ENCODE measurements at regions not wholly inside any gene's neighbourhood (a gene's known extent, or its start where the extent isn't known, plus 50 kb on each side); places are given as distances from the start of the nearest gene placed in this dataset.

GRCh38 chr21:29228306-29228705 is 70.4 kb upstream of the BACH1 start:
- Mint-ChIP-seq H3K4me1 (ENCODE audit: low read depth) (peaks cover 18% of the 10 kb centered on the region), H3K27ac (no peak overlapping the region), H3K4me3 (peak overlapping the region; percentile 25), H3K36me3 (ENCODE audit: low read depth) (no peaks in the 10 kb centered on the region), H3K9me3 (no peaks in the 10 kb centered on the region), H3K27me3 (ENCODE audit: low read depth) (peaks cover 36% of the 10 kb centered on the region)
- DNase-seq (ENCODE audit: low spot score), result no peak

GRCh38 chr21:29230551-29231261 is 68.0 kb upstream of the BACH1 start:
- peaks cover 21% of the 10 kb centered on the region for H3K4me1 Mint-ChIP-seq (ENCODE audit: low read depth)
- H3K36me3 Mint-ChIP-seq (ENCODE audit: low read depth), result no peaks in the 10 kb centered on the region
- no peak overlapping the region for H3K4me3 Mint-ChIP-seq
- DNase-seq (ENCODE audit: low spot score), result no peak
- H3K27me3 Mint-ChIP-seq (ENCODE audit: low read depth), result peaks cover 34% of the 10 kb centered on the region
- H3K9me3 Mint-ChIP-seq, result no peaks in the 10 kb centered on the region
- no peak overlapping the region for H3K27ac Mint-ChIP-seq

GRCh38 chr21:29231756-29232529 is 66.8 kb upstream of the BACH1 start:
- no peak overlapping the region for H3K27ac Mint-ChIP-seq
- no peak for DNase-seq (ENCODE audit: low spot score)
- H3K9me3 Mint-ChIP-seq, result no peaks in the 10 kb centered on the region
- H3K4me3 Mint-ChIP-seq, result no peak overlapping the region
- peaks cover 24% of the 10 kb centered on the region for H3K4me1 Mint-ChIP-seq (ENCODE audit: low read depth)
- H3K27me3 Mint-ChIP-seq (ENCODE audit: low read depth), result peaks cover 28% of the 10 kb centered on the region
- H3K36me3 Mint-ChIP-seq (ENCODE audit: low read depth), result no peaks in the 10 kb centered on the region

GRCh38 chr21:29232530-29233255 is 66.0 kb upstream of the BACH1 start:
- no peaks in the 10 kb centered on the region for H3K36me3 Mint-ChIP-seq (ENCODE audit: low read depth)
- no peak for DNase-seq (ENCODE audit: low spot score)
- no peaks in the 10 kb centered on the region for H3K9me3 Mint-ChIP-seq
- H3K27me3 Mint-ChIP-seq (ENCODE audit: low read depth), result peaks cover 25% of the 10 kb centered on the region
- no peak overlapping the region for H3K4me3 Mint-ChIP-seq
- H3K4me1 Mint-ChIP-seq (ENCODE audit: low read depth), result peaks cover 24% of the 10 kb centered on the region
- H3K27ac Mint-ChIP-seq, result no peak overlapping the region

- H3K36me3 Mint-ChIP-seq (ENCODE audit: low read depth), result no peaks in the 10 kb centered on the region
- H3K9me3 Mint-ChIP-seq, result no peaks in the 10 kb centered on the region
- H3K4me1 Mint-ChIP-seq (ENCODE audit: low read depth), result peaks cover 21% of the 10 kb centered on the region
- DNase-seq (ENCODE audit: low spot score), result no peak
- H3K27me3 Mint-ChIP-seq (ENCODE audit: low read depth), result peaks cover 23% of the 10 kb centered on the region
- no peak overlapping the region for H3K27ac Mint-ChIP-seq
- H3K4me3 Mint-ChIP-seq, result no peak overlapping the region
Observed at GRCh38 chr21:29233256-29233546, 65.5 kb upstream of the BACH1 start.

- DNase-seq (ENCODE audit: low spot score), result peak; percentile 20
- Mint-ChIP-seq H3K27me3 (ENCODE audit: low read depth) (peaks cover 21% of the 10 kb centered on the region), H3K4me1 (ENCODE audit: low read depth) (peaks cover 17% of the 10 kb centered on the region)
Observed at GRCh38 chr21:29233611-29234540, 64.8 kb upstream of the BACH1 start.

GRCh38 chr21:29235714-29236197 is 63.0 kb upstream of the BACH1 start:
- Mint-ChIP-seq H3K27ac (no peak overlapping the region), H3K4me1 (ENCODE audit: low read depth) (peaks cover 17% of the 10 kb centered on the region), H3K36me3 (ENCODE audit: low read depth) (no peaks in the 10 kb centered on the region), H3K4me3 (no peak overlapping the region), H3K9me3 (no peaks in the 10 kb centered on the region), H3K27me3 (ENCODE audit: low read depth) (peaks cover 22% of the 10 kb centered on the region)
- no peak for DNase-seq (ENCODE audit: low spot score)

More at GRCh38 chr21:29233611-29234540, 64.8 kb upstream of the BACH1 start:
- no peak overlapping the region for H3K4me3 Mint-ChIP-seq
- H3K9me3 Mint-ChIP-seq, result no peaks in the 10 kb centered on the region
- no peak overlapping the region for H3K27ac Mint-ChIP-seq
- no peaks in the 10 kb centered on the region for H3K36me3 Mint-ChIP-seq (ENCODE audit: low read depth)

GRCh38 chr21:29236201-29236600 is 62.5 kb upstream of the BACH1 start:
- Mint-ChIP-seq H3K4me1 (ENCODE audit: low read depth) (peaks cover 14% of the 10 kb centered on the region), H3K4me3 (no peak overlapping the region), H3K9me3 (no peaks in the 10 kb centered on the region), H3K27me3 (ENCODE audit: low read depth) (peaks cover 18% of the 10 kb centered on the region), H3K36me3 (ENCODE audit: low read depth) (no peaks in the 10 kb centered on the region), H3K27ac (no peak overlapping the region)
- DNase-seq (ENCODE audit: low spot score), result no peak

- Mint-ChIP-seq H3K4me1 (ENCODE audit: low read depth) (peaks cover 11% of the 10 kb centered on the region), H3K27ac (no peak overlapping the region)
- no peak for DNase-seq (ENCODE audit: low spot score)
Observed at GRCh38 chr21:29237110-29238052, 61.3 kb upstream of the BACH1 start.

GRCh38 chr21:29238053-29238966 is 60.4 kb upstream of the BACH1 start:
- Mint-ChIP-seq H3K9me3 (no peaks in the 10 kb centered on the region), H3K27me3 (ENCODE audit: low read depth) (peaks cover 11% of the 10 kb centered on the region), H3K4me1 (ENCODE audit: low read depth) (peaks cover 7% of the 10 kb centered on the region), H3K4me3 (no peak overlapping the region), H3K27ac (no peak overlapping the region), H3K36me3 (ENCODE audit: low read depth) (no peaks in the 10 kb centered on the region)
- DNase-seq (ENCODE audit: low spot score), result no peak

More at GRCh38 chr21:29237110-29238052, 61.3 kb upstream of the BACH1 start:
- H3K4me3 Mint-ChIP-seq, result no peak overlapping the region
- H3K27me3 Mint-ChIP-seq (ENCODE audit: low read depth), result peaks cover 16% of the 10 kb centered on the region
- no peaks in the 10 kb centered on the region for H3K9me3 Mint-ChIP-seq
- no peaks in the 10 kb centered on the region for H3K36me3 Mint-ChIP-seq (ENCODE audit: low read depth)

GRCh38 chr21:29238967-29239290 is 59.8 kb upstream of the BACH1 start:
- DNase-seq (ENCODE audit: low spot score), result no peak
- Mint-ChIP-seq H3K36me3 (ENCODE audit: low read depth) (no peaks in the 10 kb centered on the region), H3K4me1 (ENCODE audit: low read depth) (peaks cover 4% of the 10 kb centered on the region), H3K9me3 (no peaks in the 10 kb centered on the region), H3K27me3 (ENCODE audit: low read depth) (peaks cover 10% of the 10 kb centered on the region), H3K27ac (no peak overlapping the region), H3K4me3 (no peak overlapping the region)

GRCh38 chr21:29240136-29240535 is 58.6 kb upstream of the BACH1 start:
- no peak overlapping the region for H3K27ac Mint-ChIP-seq
- H3K4me3 Mint-ChIP-seq, result no peak overlapping the region
- no peak for DNase-seq (ENCODE audit: low spot score)
- H3K4me1 Mint-ChIP-seq (ENCODE audit: low read depth), result peaks cover 4% of the 10 kb centered on the region
- H3K36me3 Mint-ChIP-seq (ENCODE audit: low read depth), result no peaks in the 10 kb centered on the region
- no peaks in the 10 kb centered on the region for H3K9me3 Mint-ChIP-seq
- H3K27me3 Mint-ChIP-seq (ENCODE audit: low read depth), result peaks cover 10% of the 10 kb centered on the region
